Spleen (tissue), 7 donors: ENCODE measurements at regions not wholly inside any gene's neighbourhood (a gene's known extent, or its start where the extent isn't known, plus 50 kb on each side); places are given as distances from the start of the nearest gene placed in this dataset.

Experiments used
- POLR2AphosphoS5 ChIP-seq, 3 donors: sonication (generic); formaldehyde crosslinking; IDR thresholded peaks; one replicate each; pipeline ENCODE4 v1.5.1; 2017; ENCODE audit warnings: antibody characterized with exemption in 3 of 3
- TF ChIP-seq, protein P1 (sequence below), 11 experiments: fragments of 200-600 bp in 7 of 11; fragments of 450-650 bp in 4 of 11; sonication (generic) in 4 of 11; IDR thresholded peaks in 8 of 11; conservative IDR thresholded peaks in 3 of 11; 1 replicate in 7 of 11; 2 replicates in 4 of 11; pipeline versions ENCODE4 v1.4.0 to v1.8.0; 2016 to 2021; ENCODE audit warnings: antibody characterized with exemption in 11 of 11, inconsistent platforms in 4 of 11, mild to moderate bottlenecking in 1 of 11
- donor health status: DM: no; HTN: no; CAD: no; lungs with moderate emphysema.
- donor health status: DM: no; HTN: no; CAD: no.
- donor health status: DM: no; HTN: no; CAD: no.

GRCh38 chr13:62357887-62358645, 942.4 kb upstream of the PCDH20 start:
- TF ChIP-seq, protein P1, sequence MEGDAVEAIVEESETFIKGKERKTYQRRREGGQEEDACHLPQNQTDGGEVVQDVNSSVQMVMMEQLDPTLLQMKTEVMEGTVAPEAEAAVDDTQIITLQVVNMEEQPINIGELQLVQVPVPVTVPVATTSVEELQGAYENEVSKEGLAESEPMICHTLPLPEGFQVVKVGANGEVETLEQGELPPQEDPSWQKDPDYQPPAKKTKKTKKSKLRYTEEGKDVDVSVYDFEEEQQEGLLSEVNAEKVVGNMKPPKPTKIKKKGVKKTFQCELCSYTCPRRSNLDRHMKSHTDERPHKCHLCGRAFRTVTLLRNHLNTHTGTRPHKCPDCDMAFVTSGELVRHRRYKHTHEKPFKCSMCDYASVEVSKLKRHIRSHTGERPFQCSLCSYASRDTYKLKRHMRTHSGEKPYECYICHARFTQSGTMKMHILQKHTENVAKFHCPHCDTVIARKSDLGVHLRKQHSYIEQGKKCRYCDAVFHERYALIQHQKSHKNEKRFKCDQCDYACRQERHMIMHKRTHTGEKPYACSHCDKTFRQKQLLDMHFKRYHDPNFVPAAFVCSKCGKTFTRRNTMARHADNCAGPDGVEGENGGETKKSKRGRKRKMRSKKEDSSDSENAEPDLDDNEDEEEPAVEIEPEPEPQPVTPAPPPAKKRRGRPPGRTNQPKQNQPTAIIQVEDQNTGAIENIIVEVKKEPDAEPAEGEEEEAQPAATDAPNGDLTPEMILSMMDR (IDR thresholded peaks at IDR 0.05 in 8 of 11, conservative IDR thresholded peaks at IDR 0.05 in 3 of 11) = peak in 1 of 11 experiments; percentile 6
- TF ChIP-seq POLR2AphosphoS5 (IDR thresholded peaks at IDR 0.05) = no peak
